Stimulated activated CD4-positive, alpha-beta T cell treated with anti-CD3 and anti-CD28 coated beads, Interleukin-12 subunit alpha, Interleukin-12 subunit beta, amount 100 ng/mL, for 24 hours (primary cell): ENCODE measurements at regions not wholly inside any gene's neighbourhood (a gene's known extent, or its start where the extent isn't known, plus 50 kb on each side); places are given as distances from the start of the nearest gene placed in this dataset.

Experiments used
- DNase-seq, 2 experiments: peaks; one replicate each; pipeline ENCODE4 v3.0.0-alpha.2; 2020; ENCODE audit warnings: low read depth in 2 of 2

- peak; percentile 41 to 52 for DNase-seq
Observed at GRCh38 chr5:160508780-160509361, 87.2 kb downstream of the PTTG1 start.

GRCh38 chr5:160511280-160511929 is 89.8 kb downstream of the PTTG1 start:
- DNase-seq: no peak
